ENCODE measurements at regions not wholly inside any gene's neighbourhood (a gene's known extent, or its start where the extent isn't known, plus 50 kb on each side); places are given as distances from the start of the nearest gene placed in this dataset.

DNA sequence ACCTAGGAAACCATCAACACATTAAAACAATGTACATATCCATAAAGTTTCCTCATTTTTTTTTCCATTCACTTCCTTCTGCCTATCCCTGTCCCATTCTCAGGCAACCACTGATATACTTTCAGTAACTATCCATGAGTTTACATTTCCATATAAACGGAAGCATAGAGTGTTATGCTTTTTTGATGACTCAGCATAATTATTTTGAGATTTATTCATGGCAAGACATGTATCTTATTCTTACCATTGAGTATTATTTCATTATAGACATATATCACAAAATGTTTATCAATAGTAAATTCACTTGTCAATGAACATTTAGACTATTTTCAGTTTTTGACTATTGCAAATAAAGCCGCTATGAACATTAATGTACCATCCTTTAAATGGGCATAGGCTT, 1786.8 kb upstream of the ACO1 start:
- no peak overlapping the region for H3K9ac ChIP-seq (replicated peaks; ENCODE audit: extremely low read depth, insufficient read depth, low read length)
- no peaks in the 10 kb centered on the region for H3K9me1 ChIP-seq (replicated peaks; ENCODE audit: control insufficient read depth, extremely low read depth, insufficient read depth, low read length)
- DNase-seq (ENCODE audit: low read depth, low spot score) (no peak), FAIRE-seq (no peak)
- H3K36me3 ChIP-seq (ENCODE audit: control insufficient read depth in 2 of 2, extremely low read depth in 1 of 2, insufficient read depth in 2 of 2, low read length in 2 of 2): no peaks in the 10 kb centered on the region
- H3K27me3 ChIP-seq (ENCODE audit: control insufficient read depth in 2 of 2, insufficient read depth in 2 of 2, low read length in 2 of 2): no peaks in the 10 kb centered on the region
- intact Hi-C loops (cut with micrococcal nuclease): no loop called here
- POLR2A ChIA-PET: no interaction called here
- no TSS peak for BruUV-seq (replicated peaks)
- no peaks in the 10 kb centered on the region for H3K4me1 ChIP-seq (ENCODE audit: control insufficient read depth, extremely low read depth, insufficient read depth, low read length)
- TF ChIP-seq FOS (IDR thresholded peaks at IDR 0.05; ENCODE audit: borderline replicate concordance, insufficient read depth, low read length) (no peak), GATA2 (IDR thresholded peaks at IDR 0.05; ENCODE audit: insufficient read depth, insufficient read length, low read depth, low read length) (no peak)
- no peaks in the 10 kb centered on the region for H3K79me2 ChIP-seq (ENCODE audit: control insufficient read depth, insufficient read depth, low read length)
- H3K9me3 ChIP-seq (replicated peaks; ENCODE audit: control insufficient read depth, insufficient read depth, low read length): no peaks in the 10 kb centered on the region
- no peak overlapping the region for H3K4me2 ChIP-seq (ENCODE audit: insufficient read depth, low read length)
- H2AFZ ChIP-seq (ENCODE audit: low read depth, low read length): no peak overlapping the region
- H4K20me1 ChIP-seq (replicated peaks; ENCODE audit: control insufficient read depth, extremely low read depth, insufficient read depth, low read length): no peaks in the 10 kb centered on the region
- CTCF ChIA-PET: no interaction called here
- H3K27ac ChIP-seq (ENCODE audit: insufficient read depth, low read depth, low read length): no peak overlapping the region
- dilution Hi-C loops (cut with MboI; ENCODE audit: extremely low pct_ligation_motif_present, low sequenced_read_pairs): no loop called here
- no peak overlapping the region for H3K4me3 ChIP-seq (replicated peaks in 1 of 3; ENCODE audit: insufficient read depth in 1 of 3, low read depth in 1 of 3, low read length in 3 of 3)

DNA sequence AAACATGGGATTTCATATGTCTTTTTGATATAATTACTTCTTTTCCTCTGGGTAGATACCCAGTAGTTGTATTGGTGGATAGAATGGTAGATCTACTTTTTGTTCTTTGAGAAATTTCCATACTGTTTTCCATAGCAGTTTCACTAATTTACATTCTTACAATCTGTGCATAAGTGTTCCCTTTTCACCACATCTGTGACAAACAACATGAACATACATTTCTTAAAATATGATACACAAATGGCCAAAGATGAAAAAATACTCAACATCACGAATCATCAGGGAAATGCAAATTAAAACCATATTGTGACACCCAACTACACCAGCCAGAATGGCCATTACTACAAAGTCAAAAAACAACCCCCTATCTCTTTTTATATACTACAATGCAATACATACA, 1778.5 kb upstream of the ACO1 start:
- H3K4me3 ChIP-seq (replicated peaks in 1 of 3; ENCODE audit: insufficient read depth in 1 of 3, low read depth in 1 of 3, low read length in 3 of 3): no peak overlapping the region
- dilution Hi-C loops (cut with MboI; ENCODE audit: extremely low pct_ligation_motif_present, low sequenced_read_pairs) (no loop called here), intact Hi-C loops (cut with micrococcal nuclease) (no loop called here)
- H3K9me3 ChIP-seq (replicated peaks; ENCODE audit: control insufficient read depth, insufficient read depth, low read length): no peaks in the 10 kb centered on the region
- no peaks in the 10 kb centered on the region for H3K27me3 ChIP-seq (ENCODE audit: control insufficient read depth in 2 of 2, insufficient read depth in 2 of 2, low read length in 2 of 2)
- no peak overlapping the region for H2AFZ ChIP-seq (ENCODE audit: low read depth, low read length)
- H3K4me2 ChIP-seq (ENCODE audit: insufficient read depth, low read length): no peak overlapping the region
- no peaks in the 10 kb centered on the region for H3K36me3 ChIP-seq (ENCODE audit: control insufficient read depth in 2 of 2, extremely low read depth in 1 of 2, insufficient read depth in 2 of 2, low read length in 2 of 2)
- DNase-seq (ENCODE audit: low read depth, low spot score): no peak
- no peaks in the 10 kb centered on the region for H3K4me1 ChIP-seq (ENCODE audit: control insufficient read depth, extremely low read depth, insufficient read depth, low read length)
- TF ChIP-seq POLR2AphosphoS5 (IDR thresholded peaks at IDR 0.05; ENCODE audit: insufficient read depth, low read depth, low read length) (no peak), JUN (IDR thresholded peaks at IDR 0.05; ENCODE audit: borderline replicate concordance, insufficient read depth, insufficient read length, low read depth) (no peak), EZH2 (IDR thresholded peaks at IDR 0.05; ENCODE audit: borderline replicate concordance, low read depth, low read length, severe bottlenecking) (no peak), MYC (IDR thresholded peaks at IDR 0.05; ENCODE audit: low read depth, low read length) (no peak), GATA2 (IDR thresholded peaks at IDR 0.05; ENCODE audit: insufficient read depth, insufficient read length, low read depth, low read length) (no peak), FOS (IDR thresholded peaks at IDR 0.05; ENCODE audit: borderline replicate concordance, insufficient read depth, low read length) (no peak), POLR2A (IDR thresholded peaks at IDR 0.05; ENCODE audit: low read depth, low read length) (no peak)
- TF ChIP-seq, protein P1, sequence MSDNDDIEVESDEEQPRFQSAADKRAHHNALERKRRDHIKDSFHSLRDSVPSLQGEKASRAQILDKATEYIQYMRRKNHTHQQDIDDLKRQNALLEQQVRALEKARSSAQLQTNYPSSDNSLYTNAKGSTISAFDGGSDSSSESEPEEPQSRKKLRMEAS (IDR thresholded peaks at IDR 0.05; ENCODE audit: insufficient read depth, insufficient read length): no peak
- TF ChIP-seq, protein P2, sequence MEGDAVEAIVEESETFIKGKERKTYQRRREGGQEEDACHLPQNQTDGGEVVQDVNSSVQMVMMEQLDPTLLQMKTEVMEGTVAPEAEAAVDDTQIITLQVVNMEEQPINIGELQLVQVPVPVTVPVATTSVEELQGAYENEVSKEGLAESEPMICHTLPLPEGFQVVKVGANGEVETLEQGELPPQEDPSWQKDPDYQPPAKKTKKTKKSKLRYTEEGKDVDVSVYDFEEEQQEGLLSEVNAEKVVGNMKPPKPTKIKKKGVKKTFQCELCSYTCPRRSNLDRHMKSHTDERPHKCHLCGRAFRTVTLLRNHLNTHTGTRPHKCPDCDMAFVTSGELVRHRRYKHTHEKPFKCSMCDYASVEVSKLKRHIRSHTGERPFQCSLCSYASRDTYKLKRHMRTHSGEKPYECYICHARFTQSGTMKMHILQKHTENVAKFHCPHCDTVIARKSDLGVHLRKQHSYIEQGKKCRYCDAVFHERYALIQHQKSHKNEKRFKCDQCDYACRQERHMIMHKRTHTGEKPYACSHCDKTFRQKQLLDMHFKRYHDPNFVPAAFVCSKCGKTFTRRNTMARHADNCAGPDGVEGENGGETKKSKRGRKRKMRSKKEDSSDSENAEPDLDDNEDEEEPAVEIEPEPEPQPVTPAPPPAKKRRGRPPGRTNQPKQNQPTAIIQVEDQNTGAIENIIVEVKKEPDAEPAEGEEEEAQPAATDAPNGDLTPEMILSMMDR (IDR thresholded peaks at IDR 0.05; ENCODE audit: extremely low read depth in 1 of 2, insufficient read depth in 1 of 2, low read depth in 1 of 2, low read length in 2 of 2): no peak
- no peaks in the 10 kb centered on the region for H4K20me1 ChIP-seq (replicated peaks; ENCODE audit: control insufficient read depth, extremely low read depth, insufficient read depth, low read length)
- BruUV-seq (replicated peaks): no TSS peak
- FAIRE-seq: no peak
- POLR2A ChIA-PET: no interaction called here
- H3K9ac ChIP-seq (replicated peaks; ENCODE audit: extremely low read depth, insufficient read depth, low read length): no peak overlapping the region
- no peaks in the 10 kb centered on the region for H3K79me2 ChIP-seq (ENCODE audit: control insufficient read depth, insufficient read depth, low read length)
- CTCF ChIA-PET: no interaction called here
- H3K9me1 ChIP-seq (replicated peaks; ENCODE audit: control insufficient read depth, extremely low read depth, insufficient read depth, low read length): no peaks in the 10 kb centered on the region
- H3K27ac ChIP-seq (ENCODE audit: insufficient read depth, low read depth, low read length): no peak overlapping the region
